Gastroesophageal sphincter (tissue), 3 donors: ENCODE measurements at regions not wholly inside any gene's neighbourhood (a gene's known extent, or its start where the extent isn't known, plus 50 kb on each side); places are given as distances from the start of the nearest gene placed in this dataset.

Experiments
- CTCF ChIP-seq, 4 experiments: fragments of 200-600 bp in 2 of 4; fragments of 450-650 bp in 2 of 4; sonication (generic) in 1 of 4; IDR thresholded peaks; one replicate each; pipeline ENCODE4 v1.5.1; 2017 to 2019; ENCODE audit warnings: antibody characterized with exemption in 4 of 4, mild to moderate bottlenecking in 2 of 4, moderate library complexity in 2 of 4
- POLR2A ChIP-seq, 2 donors: fragments of 450-650 bp; IDR thresholded peaks; one replicate each; pipeline ENCODE4 v1.6.1; 2017; ENCODE audit warnings: antibody characterized with exemption in 2 of 2, mild to moderate bottlenecking in 2 of 2, moderate library complexity in 1 of 2

GRCh38 chr2:37571587-37572136, 99.8 kb downstream of the CDC42EP3 start:
- TF ChIP-seq POLR2A (IDR thresholded peaks at IDR 0.05) (no peak), CTCF (IDR thresholded peaks at IDR 0.05) (no peak)
